OCI-LY3 (cell line): ENCODE measurements at regions not wholly inside any gene's neighbourhood (a gene's known extent, or its start where the extent isn't known, plus 50 kb on each side); places are given as distances from the start of the nearest gene placed in this dataset.

Experiments used
- H2AFZ ChIP-seq: fragments of 200-600, 300-600 bp; shearing (Covaris generic); 2 replicates; pipeline ENCODE4 v1.6.0; 2014; ENCODE audit warnings: antibody characterized with exemption, low read depth, low read length
- H3K27ac ChIP-seq: fragments of 200-600, 300-600 bp; sonication (generic); 2 replicates; pipeline ENCODE4 v1.5.1; 2014; ENCODE audit warnings: mild to moderate bottlenecking, low read length, moderate library complexity, mixed read lengths
- H3K27me3 ChIP-seq: fragments of 200-600, 300-600 bp; sonication (generic); 2 replicates; pipeline ENCODE4 v1.6.1; 2014; ENCODE audit warnings: low read depth, low read length, mixed read lengths
- H3K36me3 ChIP-seq: fragments of 200-600, 300-600 bp; sonication (generic); replicated peaks from 2 replicates; pipeline ENCODE3; 2014; ENCODE audit warnings: low read depth, low read length, mixed read lengths
- H3K4me1 ChIP-seq: fragments of 300-600, 200-600 bp; sonication (generic); 2 replicates; pipeline ENCODE4 v1.6.1; 2014; ENCODE audit warnings: low read length, mixed read lengths
- H3K4me2 ChIP-seq: fragments of 200-600, 300-600 bp; sonication (generic); 2 replicates; pipeline ENCODE4 v1.6.1; 2014; ENCODE audit warnings: low read length, mixed read lengths
- H3K4me3 ChIP-seq: fragments of 300-600, 200-600 bp; sonication (generic); 2 replicates; pipeline ENCODE4 v1.5.1; 2014; ENCODE audit warnings: antibody characterized with exemption, mild to moderate bottlenecking, low read length, moderate library complexity
- H3K79me2 ChIP-seq: fragments of 300-600, 200-600 bp; shearing (Covaris generic); 2 replicates; pipeline ENCODE4 v1.6.1; 2014; ENCODE audit warnings: mild to moderate bottlenecking, low read length, mixed read lengths
- H3K9ac ChIP-seq: fragments of 300-600, 200-600 bp; shearing (Covaris generic); 2 replicates; pipeline ENCODE4 v1.6.0; 2014; ENCODE audit warnings: mild to moderate bottlenecking, low read length, moderate library complexity
- H3K9me3 ChIP-seq: fragments of 200-600, 300-600 bp; shearing (Covaris generic); 2 replicates; pipeline ENCODE4 v1.6.1; 2014; ENCODE audit warnings: low read length, mixed read lengths; ENCODE audit not compliant: insufficient read depth
- H4K20me1 ChIP-seq: fragments of 200-600, 300-600 bp; sonication (generic); 2 replicates; pipeline ENCODE4 v1.6.1; 2016; ENCODE audit warnings: low read length, mixed read lengths; ENCODE audit not compliant: insufficient read depth
- CTCF ChIP-seq: fragments of 200-600, 300-600 bp; sonication (generic); IDR thresholded peaks from 2 replicates; pipeline ENCODE4 v1.5.1; 2014; ENCODE audit warnings: antibody characterized with exemption, low read length, low read depth
- EZH2phosphoT487 ChIP-seq: fragments of 200-600 bp; shearing (Covaris generic); IDR thresholded peaks from 2 replicates; pipeline ENCODE4 v1.6.1; 2018; ENCODE audit warnings: antibody characterized with exemption, mixed run types, low read depth

GRCh38 chr16:16915771-16916170 is 536.8 kb downstream of the NPIPA7 start:
- Histone ChIP-seq H3K4me3 (no peak overlapping the region), H2AFZ (no peak overlapping the region), H3K27ac (no peak overlapping the region), H3K79me2 (no peaks in the 10 kb centered on the region), H3K4me2 (no peak overlapping the region), H3K4me1 (no peaks in the 10 kb centered on the region), H3K36me3 (no peaks in the 10 kb centered on the region), H3K27me3 (peaks cover 17% of the 10 kb centered on the region; the same call in 1 of the 2 replicates), H4K20me1 (no peaks in the 10 kb centered on the region), H3K9me3 (no peaks in the 10 kb centered on the region), H3K9ac (no peak overlapping the region)
- TF ChIP-seq EZH2phosphoT487 (no peak), CTCF (no peak)

- Histone ChIP-seq H3K9me3 (no peaks in the 10 kb centered on the region), H3K79me2 (no peaks in the 10 kb centered on the region), H3K4me2 (no peak overlapping the region), H3K36me3 (no peaks in the 10 kb centered on the region), H3K27me3 (peaks cover 17% of the 10 kb centered on the region; the same call in 1 of the 2 replicates), H4K20me1 (no peaks in the 10 kb centered on the region), H3K4me1 (no peaks in the 10 kb centered on the region), H3K4me3 (no peak overlapping the region), H3K9ac (no peak overlapping the region), H2AFZ (no peak overlapping the region), H3K27ac (no peak overlapping the region)
- TF ChIP-seq CTCF (no peak), EZH2phosphoT487 (no peak)
Measured at GRCh38 chr16:16917191-16917785, 538.3 kb downstream of the NPIPA7 start.

GRCh38 chr16:16923479-16923878 is 544.5 kb downstream of the NPIPA7 start:
- Histone ChIP-seq H2AFZ (no peak overlapping the region), H3K27ac (no peak overlapping the region), H3K9ac (no peak overlapping the region), H4K20me1 (no peaks in the 10 kb centered on the region), H3K36me3 (no peaks in the 10 kb centered on the region), H3K9me3 (no peaks in the 10 kb centered on the region), H3K4me1 (no peaks in the 10 kb centered on the region), H3K4me3 (no peak overlapping the region), H3K79me2 (no peaks in the 10 kb centered on the region), H3K27me3 (no peaks in the 10 kb centered on the region), H3K4me2 (no peak overlapping the region)
- TF ChIP-seq EZH2phosphoT487 (no peak), CTCF (no peak)

- Histone ChIP-seq H3K9me3 (no peaks in the 10 kb centered on the region), H2AFZ (no peak overlapping the region), H3K27me3 (no peaks in the 10 kb centered on the region), H3K9ac (no peak overlapping the region), H4K20me1 (no peaks in the 10 kb centered on the region), H3K79me2 (no peaks in the 10 kb centered on the region), H3K36me3 (no peaks in the 10 kb centered on the region), H3K27ac (no peak overlapping the region), H3K4me3 (no peak overlapping the region), H3K4me1 (no peaks in the 10 kb centered on the region), H3K4me2 (no peak overlapping the region)
- no peak for TF ChIP-seq EZH2phosphoT487
Measured at GRCh38 chr16:16924613-16925012, 545.7 kb downstream of the NPIPA7 start.
